Brain microvascular endothelial cell (primary cell): ENCODE measurements at regions not wholly inside any gene's neighbourhood (a gene's known extent, or its start where the extent isn't known, plus 50 kb on each side); places are given as distances from the start of the nearest gene placed in this dataset.

Source experiments
- DNase-seq: peaks from one replicate; pipeline ENCODE4 v3.0.0-alpha.2; 2020
- H3K27ac ChIP-seq: fragments of 250-450 bp; sonication (Bioruptor Pico); 2 replicates; pipeline ENCODE4 v1.5.1; 2020; ENCODE audit warnings: mild to moderate bottlenecking, moderate library complexity
- H3K27me3 ChIP-seq: fragments of 250-450 bp; sonication (Bioruptor Pico); replicated peaks from 2 replicates; pipeline ENCODE4 v1.5.1; 2020; ENCODE audit warnings: mild to moderate bottlenecking
- H3K36me3 ChIP-seq: fragments of 250-450 bp; sonication (Bioruptor Pico); replicated peaks from 2 replicates; pipeline ENCODE4 v1.5.1; 2020; ENCODE audit warnings: mild to moderate bottlenecking
- H3K4me3 ChIP-seq: 2 replicates; pipeline ENCODE4 v1.5.1; 2011; ENCODE audit warnings: low read depth, mild to moderate bottlenecking, control low read depth, low read length, moderate library complexity
- in situ Hi-C: cut with HindIII; loops from 2 replicates; pipeline ENCODE4 v1.10.0; 2017; ENCODE audit warnings: low sequenced_read_pairs, low pct_ligation_motif_present
- TF ChIP-seq, protein P1 (sequence below): IDR thresholded peaks from 2 replicates; pipeline ENCODE4 v1.5.1; 2011; ENCODE audit warnings: low read depth, mild to moderate bottlenecking, moderate library complexity, low read length, control low read depth, inconsistent platforms; ENCODE audit errors: missing control alignments

DNA sequence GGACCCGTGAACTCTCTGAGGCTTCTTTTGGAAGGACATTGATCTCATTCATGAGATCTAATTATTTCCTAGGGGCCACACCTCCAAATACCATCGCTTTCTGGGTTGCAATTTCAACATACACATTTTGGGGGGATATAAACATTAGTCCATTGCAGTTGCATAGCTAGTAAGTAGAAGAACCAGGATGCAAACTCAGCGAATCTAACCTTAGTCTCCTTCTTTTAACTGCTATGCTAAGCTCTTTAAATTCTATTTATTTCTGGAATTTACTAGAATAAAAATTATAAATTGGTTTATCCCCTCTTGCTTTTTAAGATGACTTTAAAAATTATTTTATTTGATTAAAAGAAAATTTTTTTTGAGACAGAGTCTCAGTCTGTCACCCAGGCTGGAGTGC lies 232.5 kb upstream of the EEF2KMT start:
- in situ Hi-C loops = no loop called here
- TF ChIP-seq, protein P1, sequence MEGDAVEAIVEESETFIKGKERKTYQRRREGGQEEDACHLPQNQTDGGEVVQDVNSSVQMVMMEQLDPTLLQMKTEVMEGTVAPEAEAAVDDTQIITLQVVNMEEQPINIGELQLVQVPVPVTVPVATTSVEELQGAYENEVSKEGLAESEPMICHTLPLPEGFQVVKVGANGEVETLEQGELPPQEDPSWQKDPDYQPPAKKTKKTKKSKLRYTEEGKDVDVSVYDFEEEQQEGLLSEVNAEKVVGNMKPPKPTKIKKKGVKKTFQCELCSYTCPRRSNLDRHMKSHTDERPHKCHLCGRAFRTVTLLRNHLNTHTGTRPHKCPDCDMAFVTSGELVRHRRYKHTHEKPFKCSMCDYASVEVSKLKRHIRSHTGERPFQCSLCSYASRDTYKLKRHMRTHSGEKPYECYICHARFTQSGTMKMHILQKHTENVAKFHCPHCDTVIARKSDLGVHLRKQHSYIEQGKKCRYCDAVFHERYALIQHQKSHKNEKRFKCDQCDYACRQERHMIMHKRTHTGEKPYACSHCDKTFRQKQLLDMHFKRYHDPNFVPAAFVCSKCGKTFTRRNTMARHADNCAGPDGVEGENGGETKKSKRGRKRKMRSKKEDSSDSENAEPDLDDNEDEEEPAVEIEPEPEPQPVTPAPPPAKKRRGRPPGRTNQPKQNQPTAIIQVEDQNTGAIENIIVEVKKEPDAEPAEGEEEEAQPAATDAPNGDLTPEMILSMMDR = no peak
- Histone ChIP-seq H3K27me3 (no peaks in the 10 kb centered on the region), H3K4me3 (no peak overlapping the region), H3K27ac (no peak overlapping the region), H3K36me3 (no peaks in the 10 kb centered on the region)
- no peak for DNase-seq

DNA sequence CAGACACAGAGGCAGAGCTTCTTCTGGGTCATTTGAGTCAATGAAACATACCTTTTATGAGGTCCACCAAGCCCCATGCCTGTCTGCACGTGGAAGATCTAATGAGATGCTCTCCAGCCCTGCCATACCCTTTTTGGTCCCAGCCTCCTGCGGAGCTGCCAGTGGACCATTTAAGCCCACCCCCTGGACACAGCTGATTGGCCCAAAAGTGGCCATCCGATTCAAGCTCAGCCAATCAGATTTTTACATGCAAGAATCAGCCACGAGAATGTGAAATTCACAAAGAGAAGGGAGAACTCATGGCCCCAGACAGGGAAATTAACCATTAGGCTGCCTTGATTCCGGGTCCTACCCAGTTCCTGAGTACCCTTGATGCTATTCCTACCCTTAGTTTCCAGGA lies 231.0 kb upstream of the EEF2KMT start:
- Histone ChIP-seq H3K4me3 (no peak overlapping the region), H3K27me3 (no peaks in the 10 kb centered on the region), H3K27ac (no peak overlapping the region), H3K36me3 (no peaks in the 10 kb centered on the region)
- TF ChIP-seq, protein P1 = no peak
- DNase-seq = no peak
- in situ Hi-C loops = no loop called here

GRCh38 chr16:5326395-5326794 lies 228.8 kb upstream of the EEF2KMT start:
- H3K27me3 ChIP-seq = no peaks in the 10 kb centered on the region
- H3K27ac ChIP-seq = no peak overlapping the region
- TF ChIP-seq, protein P1 = no peak
- no peaks in the 10 kb centered on the region for H3K36me3 ChIP-seq
- in situ Hi-C loops = no loop called here
- H3K4me3 ChIP-seq = no peak overlapping the region
- DNase-seq = no peak

- in situ Hi-C loops = no loop called here
Observed at GRCh38 chr16:5325932-5326331, 228.3 kb upstream of the EEF2KMT start.

DNA sequence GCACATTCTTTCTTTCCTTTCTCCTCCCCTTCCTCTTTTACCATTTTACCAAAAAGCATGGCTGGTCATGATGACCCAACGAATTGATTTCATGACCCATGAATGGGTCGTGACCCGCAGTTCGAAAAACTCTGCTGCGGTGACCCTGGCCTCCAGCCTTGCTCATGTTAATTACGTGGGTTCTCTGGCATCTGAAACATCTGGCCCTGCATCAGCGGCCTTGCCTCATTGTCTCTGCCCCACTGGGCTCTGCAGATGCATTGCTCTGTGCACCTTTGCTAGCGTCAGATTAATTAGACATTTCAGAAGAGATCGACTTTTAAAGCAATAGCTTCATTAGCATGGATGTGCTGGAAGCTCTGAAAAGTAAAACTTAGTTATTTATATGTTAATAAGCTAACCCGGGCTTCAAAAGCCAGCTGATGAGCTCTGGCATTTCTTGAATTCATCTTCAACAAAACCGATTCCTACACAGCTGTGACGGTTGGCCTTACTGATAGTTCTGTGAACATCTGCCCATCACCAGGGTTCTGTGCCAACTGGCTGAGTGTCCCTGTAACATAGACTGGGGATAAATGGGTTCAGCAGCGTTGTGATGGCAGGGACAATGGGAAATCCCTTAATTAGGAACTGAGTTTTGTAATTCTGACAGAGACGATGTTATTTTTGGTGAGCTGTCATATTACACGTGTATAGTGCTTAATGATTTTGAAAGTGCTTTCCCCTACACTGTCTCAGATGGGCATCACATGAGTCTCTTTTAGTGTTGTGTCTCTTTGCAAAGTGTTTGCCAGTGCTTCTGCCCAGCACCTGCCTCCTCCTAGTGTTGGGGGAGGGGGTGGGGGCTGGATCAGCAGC lies 225.9 kb upstream of the EEF2KMT start:
- Histone ChIP-seq H3K27ac (no peak overlapping the region), H3K27me3 (no peaks in the 10 kb centered on the region), H3K4me3 (no peak overlapping the region), H3K36me3 (no peaks in the 10 kb centered on the region)
- in situ Hi-C loops = no loop called here
- no peak for DNase-seq
- TF ChIP-seq, protein P1 = no peak

More at GRCh38 chr16:5325932-5326331, 228.3 kb upstream of the EEF2KMT start:
- H3K27ac ChIP-seq = no peak overlapping the region
- H3K27me3 ChIP-seq = no peaks in the 10 kb centered on the region
- H3K36me3 ChIP-seq = no peaks in the 10 kb centered on the region
- TF ChIP-seq, protein P1 = no peak
- no peak overlapping the region for H3K4me3 ChIP-seq
- DNase-seq = no peak
